ENCODE measurements at regions not wholly inside any gene's neighbourhood (a gene's known extent, or its start where the extent isn't known, plus 50 kb on each side); places are given as distances from the start of the nearest gene placed in this dataset.

DNA sequence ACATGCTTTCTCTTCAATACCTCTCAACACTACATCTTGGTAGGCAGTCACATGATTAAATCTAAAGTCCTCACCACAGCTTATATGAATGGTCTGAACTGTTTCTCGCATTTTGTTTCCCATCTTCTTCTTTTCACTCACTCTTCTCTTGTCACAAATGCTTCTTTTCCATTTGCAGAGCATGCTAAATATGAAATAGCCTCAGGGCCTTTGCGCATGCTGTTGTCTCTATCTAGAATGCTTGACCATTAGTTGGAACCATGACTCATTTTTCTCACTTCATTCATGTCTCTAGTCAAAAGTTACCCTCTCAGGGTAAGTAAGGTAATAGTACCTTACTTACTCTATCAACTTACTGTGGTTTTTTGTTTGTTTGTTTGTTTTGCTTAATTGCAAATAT lies 239.7 kb downstream of the PTPRC start:
- no peaks in the 10 kb centered on the region for H3K36me3 Mint-ChIP-seq
- H3K27me3 Mint-ChIP-seq = no peaks in the 10 kb centered on the region
- no peaks in the 10 kb centered on the region for H3K4me1 Mint-ChIP-seq
- ATAC-seq (ENCODE audit: low read depth) = no peak
- H3K27ac Mint-ChIP-seq = no peak overlapping the region
- H3K4me3 Mint-ChIP-seq = no peak overlapping the region
- DNase-seq (ENCODE audit: low spot score in 2 of 2) = no peak
- peaks cover 4% of the 10 kb centered on the region for H3K9me3 Mint-ChIP-seq

DNA sequence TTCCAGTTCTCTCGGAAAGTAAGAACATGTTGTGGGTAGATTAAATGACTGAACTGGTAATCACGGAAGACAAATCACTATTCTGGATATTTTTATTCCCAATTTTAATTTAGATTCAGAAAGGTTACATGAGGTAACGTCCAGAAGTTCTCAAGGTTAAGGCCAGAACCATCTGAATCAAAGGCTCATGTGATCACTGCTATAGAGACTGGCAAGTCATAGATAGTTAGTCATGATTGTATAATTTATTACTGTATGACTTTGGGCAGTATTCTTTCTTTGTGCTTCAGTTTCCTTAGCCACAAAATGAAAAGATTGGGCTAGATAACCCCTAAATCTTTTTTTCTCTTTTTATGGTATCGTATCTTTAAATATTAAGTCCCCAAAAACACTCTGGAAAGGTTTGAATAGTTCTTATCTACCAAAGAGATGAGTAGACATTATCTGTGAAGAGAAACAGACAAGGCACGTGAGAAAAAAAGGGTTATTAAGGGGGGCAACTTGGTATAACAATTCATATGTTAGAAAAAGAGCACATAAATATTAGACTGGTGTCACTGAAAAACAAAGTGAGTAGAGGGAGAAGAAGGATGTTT lies 241.0 kb downstream of the PTPRC start:
- H3K4me3 Mint-ChIP-seq = no peak overlapping the region
- ATAC-seq (ENCODE audit: low read depth) = no peak

GRCh38 chr1:198880397-198880796 lies 241.6 kb downstream of the PTPRC start:
- no peaks in the 10 kb centered on the region for H3K27me3 Mint-ChIP-seq
- peaks cover 3% of the 10 kb centered on the region for H3K9me3 Mint-ChIP-seq
- DNase-seq (ENCODE audit: low spot score in 2 of 2) (no peak), ATAC-seq (ENCODE audit: low read depth) (no peak)
- no peaks in the 10 kb centered on the region for H3K36me3 Mint-ChIP-seq
- H3K4me3 Mint-ChIP-seq = no peak overlapping the region
- no peaks in the 10 kb centered on the region for H3K4me1 Mint-ChIP-seq
- H3K27ac Mint-ChIP-seq = no peak overlapping the region

More for the DNA sequence above, 241.0 kb downstream of the PTPRC start:
- Mint-ChIP-seq H3K36me3 (no peaks in the 10 kb centered on the region), H3K9me3 (peaks cover 3% of the 10 kb centered on the region), H3K27ac (no peak overlapping the region), H3K27me3 (no peaks in the 10 kb centered on the region), H3K4me1 (no peaks in the 10 kb centered on the region)
- no peak for DNase-seq (ENCODE audit: low spot score in 2 of 2)

DNA sequence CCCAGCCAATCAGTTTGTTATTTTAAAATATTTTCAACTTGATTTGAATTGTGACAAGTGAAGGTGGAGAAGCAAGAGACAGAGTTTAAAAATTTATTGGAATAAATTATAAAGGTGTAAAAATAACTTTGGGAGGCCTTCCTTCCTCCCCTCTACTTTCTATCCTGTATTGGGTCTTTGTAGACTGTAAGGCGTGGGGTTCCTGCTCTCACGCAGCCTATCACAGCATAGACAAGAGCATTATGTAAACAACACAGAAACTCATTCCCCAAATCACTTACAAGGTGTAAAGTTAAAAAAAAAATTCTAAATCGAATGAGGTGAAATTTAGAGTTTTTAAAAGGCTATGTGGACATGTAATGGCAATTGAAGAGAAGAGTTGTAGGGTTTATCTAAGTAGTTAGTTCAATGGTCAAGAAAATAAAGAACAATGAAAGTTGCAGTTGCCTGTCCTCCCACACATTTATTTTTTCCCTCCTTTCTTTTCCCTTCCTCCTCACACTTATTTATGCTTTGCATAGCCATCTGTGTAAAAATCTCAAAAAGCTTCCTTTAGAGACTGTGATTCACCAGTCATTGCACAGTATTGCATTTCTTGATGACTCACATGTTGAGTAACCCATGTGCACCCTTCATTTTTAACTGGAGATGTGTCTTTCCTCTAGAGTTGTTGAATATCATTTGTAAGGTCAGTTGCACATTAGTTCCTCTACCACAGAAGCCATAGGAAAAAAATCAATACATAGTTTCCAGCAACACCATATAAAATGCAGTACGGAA lies 242.2 kb downstream of the PTPRC start:
- ATAC-seq (ENCODE audit: low read depth) = no peak

GRCh38 chr1:198883184-198883583 lies 244.3 kb downstream of the PTPRC start:
- DNase-seq (ENCODE audit: low spot score in 2 of 2) (no peak), ATAC-seq (ENCODE audit: low read depth) (no peak)
- peaks cover 3% of the 10 kb centered on the region for H3K9me3 Mint-ChIP-seq
- H3K27ac Mint-ChIP-seq = no peak overlapping the region
- no peak overlapping the region for H3K4me3 Mint-ChIP-seq
- no peaks in the 10 kb centered on the region for H3K27me3 Mint-ChIP-seq
- H3K4me1 Mint-ChIP-seq = no peaks in the 10 kb centered on the region
- no peaks in the 10 kb centered on the region for H3K36me3 Mint-ChIP-seq

More for the DNA sequence above, 242.2 kb downstream of the PTPRC start:
- H3K4me3 Mint-ChIP-seq = no peak overlapping the region
- no peak overlapping the region for H3K27ac Mint-ChIP-seq
- peaks cover 3% of the 10 kb centered on the region for H3K9me3 Mint-ChIP-seq
- H3K36me3 Mint-ChIP-seq = no peaks in the 10 kb centered on the region
- H3K4me1 Mint-ChIP-seq = no peaks in the 10 kb centered on the region
- no peak for DNase-seq (ENCODE audit: low spot score in 2 of 2)
- H3K27me3 Mint-ChIP-seq = no peaks in the 10 kb centered on the region

- H3K4me1 Mint-ChIP-seq = no peaks in the 10 kb centered on the region
- H3K27ac Mint-ChIP-seq = no peak overlapping the region
- no peak overlapping the region for H3K4me3 Mint-ChIP-seq
- DNase-seq (ENCODE audit: low spot score in 2 of 2) (no peak), ATAC-seq (ENCODE audit: low read depth) (no peak)
- H3K9me3 Mint-ChIP-seq = no peaks in the 10 kb centered on the region
- no peaks in the 10 kb centered on the region for H3K27me3 Mint-ChIP-seq
- H3K36me3 Mint-ChIP-seq = no peaks in the 10 kb centered on the region
Measured at GRCh38 chr1:198887866-198888265, 249.0 kb downstream of the PTPRC start.

DNA sequence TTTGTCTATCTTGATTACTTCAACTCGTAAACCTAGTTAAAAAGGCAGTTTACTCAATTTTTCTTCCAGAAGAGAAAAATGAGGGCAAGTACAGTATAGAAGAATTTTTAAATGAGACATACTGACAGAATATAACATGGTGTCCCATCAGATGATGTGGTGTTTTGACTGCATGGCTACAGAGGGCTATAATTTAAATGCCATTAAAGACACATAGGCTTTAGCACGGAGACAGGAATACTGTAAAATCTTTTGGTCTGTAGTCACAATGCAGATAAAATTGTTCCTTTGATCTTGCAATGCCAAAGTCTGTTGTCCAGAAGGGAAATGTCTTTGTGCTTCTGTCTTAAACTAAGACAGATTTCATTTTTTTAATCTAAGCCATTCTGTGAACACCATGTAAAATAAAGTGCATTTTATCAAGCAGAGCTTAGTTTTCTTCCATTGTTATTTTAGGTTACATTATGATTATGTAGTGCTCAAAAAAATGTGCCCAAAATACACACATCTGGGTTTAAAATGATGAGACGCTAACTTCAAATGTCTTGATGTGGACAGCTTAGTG lies 249.6 kb downstream of the PTPRC start:
- Mint-ChIP-seq H3K4me3 (no peak overlapping the region), H3K4me1 (no peaks in the 10 kb centered on the region), H3K9me3 (no peaks in the 10 kb centered on the region), H3K27me3 (no peaks in the 10 kb centered on the region), H3K36me3 (no peaks in the 10 kb centered on the region), H3K27ac (no peak overlapping the region)
- DNase-seq (ENCODE audit: low spot score in 2 of 2) (no peak), ATAC-seq (ENCODE audit: low read depth) (no peak)

- Mint-ChIP-seq H3K4me1 (no peaks in the 10 kb centered on the region), H3K9me3 (no peaks in the 10 kb centered on the region)
- ATAC-seq (ENCODE audit: low read depth) = no peak
Measured at GRCh38 chr1:198889101-198889500, 250.3 kb downstream of the PTPRC start.

DNA sequence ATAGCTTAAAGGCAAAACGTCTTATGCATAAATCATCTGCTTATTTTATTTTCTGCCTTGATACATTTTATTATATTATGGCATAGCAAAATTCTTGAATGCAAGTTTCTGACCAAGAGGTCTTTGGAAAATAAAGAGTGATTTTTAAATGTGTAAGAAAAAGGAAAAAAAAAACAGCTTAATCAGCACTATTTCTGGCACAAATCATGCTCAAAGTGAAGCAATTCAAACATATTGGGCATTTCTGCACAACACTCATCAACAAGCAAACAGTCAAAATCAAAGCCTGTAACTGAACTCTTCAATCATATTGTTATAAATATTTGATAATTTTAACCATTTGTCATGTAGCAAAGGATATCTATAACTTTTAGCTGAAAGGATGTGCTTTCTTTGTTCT lies 250.9 kb downstream of the PTPRC start:
- H3K9me3 Mint-ChIP-seq = no peaks in the 10 kb centered on the region
- DNase-seq (ENCODE audit: low spot score in 2 of 2) = no peak
- H3K27me3 Mint-ChIP-seq = no peaks in the 10 kb centered on the region
- no peaks in the 10 kb centered on the region for H3K36me3 Mint-ChIP-seq
- no peak overlapping the region for H3K27ac Mint-ChIP-seq
- ATAC-seq (ENCODE audit: low read depth) = no peak
- no peak overlapping the region for H3K4me3 Mint-ChIP-seq
- no peaks in the 10 kb centered on the region for H3K4me1 Mint-ChIP-seq

More at GRCh38 chr1:198889101-198889500, 250.3 kb downstream of the PTPRC start:
- Mint-ChIP-seq H3K27me3 (no peaks in the 10 kb centered on the region), H3K4me3 (no peak overlapping the region), H3K27ac (no peak overlapping the region), H3K36me3 (no peaks in the 10 kb centered on the region)
- DNase-seq (ENCODE audit: low spot score in 2 of 2) = no peak

DNA sequence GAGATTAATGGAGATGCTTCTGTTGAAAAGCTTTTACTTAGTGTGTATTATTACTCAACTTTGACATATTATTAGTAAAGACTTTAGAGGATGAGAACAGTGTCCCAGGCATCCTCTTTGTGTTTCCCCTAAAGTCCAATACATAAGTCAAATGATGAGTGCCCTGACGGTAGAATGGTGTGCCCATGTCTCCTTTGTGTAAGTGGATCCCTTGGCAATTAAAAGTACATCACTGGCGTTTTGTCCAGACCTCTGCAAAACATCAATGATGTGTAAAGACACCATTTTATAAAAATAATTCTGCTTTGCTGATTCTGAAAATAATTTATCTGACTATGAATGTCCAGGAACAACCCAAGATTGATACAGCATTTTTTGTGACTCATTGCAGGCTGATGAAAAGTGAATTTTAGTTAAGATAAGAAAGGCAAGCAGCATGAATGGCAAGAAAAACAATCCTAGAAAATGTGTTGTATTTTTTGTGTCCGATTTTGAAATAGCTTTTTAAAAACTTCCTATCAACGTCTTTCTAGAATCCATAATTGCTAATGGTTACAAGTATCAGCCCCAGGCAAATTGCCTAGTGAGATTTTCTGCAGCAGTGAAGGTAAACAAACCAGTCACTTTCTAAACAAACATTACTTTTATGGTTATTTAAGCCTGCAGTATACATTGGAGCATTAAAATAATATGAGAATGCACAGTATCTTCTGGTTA lies 251.5 kb downstream of the PTPRC start:
- no peak for DNase-seq (ENCODE audit: low spot score in 2 of 2)
- Mint-ChIP-seq H3K4me3 (no peak overlapping the region), H3K36me3 (no peaks in the 10 kb centered on the region), H3K9me3 (no peaks in the 10 kb centered on the region), H3K4me1 (no peaks in the 10 kb centered on the region), H3K27ac (no peak overlapping the region), H3K27me3 (no peaks in the 10 kb centered on the region)
- ATAC-seq (ENCODE audit: low read depth) = no peak

DNA sequence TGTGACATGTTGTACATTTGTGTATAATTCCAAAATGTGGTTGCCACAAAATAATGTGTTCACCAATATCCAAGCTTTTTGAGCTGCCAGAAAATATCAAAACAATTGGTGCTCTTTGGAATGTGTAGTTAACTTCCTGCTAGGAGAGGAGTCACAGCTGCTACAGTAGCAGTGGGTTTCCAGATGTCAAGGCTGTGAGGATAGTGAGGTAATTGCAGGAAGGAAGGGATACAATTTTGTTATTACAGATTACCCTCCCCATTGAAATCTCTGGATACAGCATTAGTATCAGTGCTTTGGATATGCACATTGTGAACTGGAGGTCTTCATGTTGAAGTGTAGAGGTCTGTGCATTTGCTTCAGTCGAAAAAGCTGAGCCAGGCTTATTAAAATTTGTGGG lies 253.2 kb downstream of the PTPRC start:
- Mint-ChIP-seq H3K4me3 (no peak overlapping the region), H3K9me3 (no peaks in the 10 kb centered on the region), H3K36me3 (no peaks in the 10 kb centered on the region), H3K27me3 (no peaks in the 10 kb centered on the region), H3K27ac (no peak overlapping the region), H3K4me1 (no peaks in the 10 kb centered on the region)
- ATAC-seq (ENCODE audit: low read depth) (no peak), DNase-seq (ENCODE audit: low spot score in 2 of 2) (no peak)

DNA sequence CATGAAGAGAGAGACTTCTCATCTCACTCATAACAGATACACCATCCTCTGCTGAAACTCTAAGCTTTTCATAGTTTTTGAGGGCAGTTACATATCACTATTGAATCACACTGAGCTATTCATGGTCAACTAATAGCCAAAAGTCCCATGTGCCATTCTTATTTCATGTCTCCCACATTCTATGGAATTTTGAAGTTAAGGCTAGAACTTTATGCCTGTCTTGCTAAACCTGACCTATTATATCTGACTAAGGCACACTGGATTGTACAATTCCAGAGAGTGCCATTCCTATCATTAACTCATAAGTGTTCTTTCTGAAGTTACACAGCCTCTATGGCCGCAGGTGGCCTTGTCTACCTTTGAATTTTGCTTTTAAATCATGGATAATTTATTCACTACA lies 254.3 kb downstream of the PTPRC start:
- Mint-ChIP-seq H3K4me1 (no peaks in the 10 kb centered on the region), H3K27ac (no peak overlapping the region), H3K4me3 (no peak overlapping the region), H3K36me3 (no peaks in the 10 kb centered on the region), H3K9me3 (no peaks in the 10 kb centered on the region), H3K27me3 (no peaks in the 10 kb centered on the region)
- no peak for ATAC-seq (ENCODE audit: low read depth)
- DNase-seq (ENCODE audit: low spot score in 2 of 2) = no peak

- Mint-ChIP-seq H3K9me3 (no peaks in the 10 kb centered on the region), H3K4me1 (no peaks in the 10 kb centered on the region), H3K27me3 (no peaks in the 10 kb centered on the region), H3K36me3 (no peaks in the 10 kb centered on the region), H3K4me3 (no peak overlapping the region), H3K27ac (no peak overlapping the region)
- DNase-seq (ENCODE audit: low spot score in 2 of 2) = no peak
- no peak for ATAC-seq (ENCODE audit: low read depth)
Measured at GRCh38 chr1:198893763-198894444, 255.1 kb downstream of the PTPRC start.

- Mint-ChIP-seq H3K36me3 (no peaks in the 10 kb centered on the region), H3K27me3 (no peaks in the 10 kb centered on the region), H3K9me3 (no peaks in the 10 kb centered on the region), H3K27ac (no peak overlapping the region), H3K4me1 (no peaks in the 10 kb centered on the region), H3K4me3 (no peak overlapping the region)
- DNase-seq (ENCODE audit: low spot score in 2 of 2) = no peak
- no peak for ATAC-seq (ENCODE audit: low read depth)
Measured at GRCh38 chr1:198901266-198901665, 262.4 kb downstream of the PTPRC start.

All from memory B cell (primary cell).